ENCODE measurements at regions not wholly inside any gene's neighbourhood (a gene's known extent, or its start where the extent isn't known, plus 50 kb on each side); places are given as distances from the start of the nearest gene placed in this dataset.

DNA sequence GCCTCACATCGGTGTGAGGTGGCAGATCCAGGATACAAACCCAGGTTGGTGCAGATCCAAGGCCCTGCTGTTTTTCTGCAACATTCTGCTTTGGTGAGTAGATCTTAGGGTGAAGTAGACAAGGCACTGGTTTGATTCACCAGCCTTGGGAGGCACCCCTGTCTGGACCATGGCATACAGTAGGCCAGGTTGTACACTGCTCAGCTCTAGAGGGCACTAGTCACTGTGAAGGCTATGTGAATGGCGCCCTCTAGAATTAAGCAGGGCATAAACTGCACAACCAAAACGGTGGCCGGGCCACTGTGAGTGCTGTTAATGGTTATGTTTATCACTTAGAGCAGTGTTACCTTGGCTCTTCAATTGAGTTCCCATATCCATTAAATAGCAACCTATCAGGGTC is 280.6 kb upstream of the PWP1 start:
- TF ChIP-seq, protein P1, sequence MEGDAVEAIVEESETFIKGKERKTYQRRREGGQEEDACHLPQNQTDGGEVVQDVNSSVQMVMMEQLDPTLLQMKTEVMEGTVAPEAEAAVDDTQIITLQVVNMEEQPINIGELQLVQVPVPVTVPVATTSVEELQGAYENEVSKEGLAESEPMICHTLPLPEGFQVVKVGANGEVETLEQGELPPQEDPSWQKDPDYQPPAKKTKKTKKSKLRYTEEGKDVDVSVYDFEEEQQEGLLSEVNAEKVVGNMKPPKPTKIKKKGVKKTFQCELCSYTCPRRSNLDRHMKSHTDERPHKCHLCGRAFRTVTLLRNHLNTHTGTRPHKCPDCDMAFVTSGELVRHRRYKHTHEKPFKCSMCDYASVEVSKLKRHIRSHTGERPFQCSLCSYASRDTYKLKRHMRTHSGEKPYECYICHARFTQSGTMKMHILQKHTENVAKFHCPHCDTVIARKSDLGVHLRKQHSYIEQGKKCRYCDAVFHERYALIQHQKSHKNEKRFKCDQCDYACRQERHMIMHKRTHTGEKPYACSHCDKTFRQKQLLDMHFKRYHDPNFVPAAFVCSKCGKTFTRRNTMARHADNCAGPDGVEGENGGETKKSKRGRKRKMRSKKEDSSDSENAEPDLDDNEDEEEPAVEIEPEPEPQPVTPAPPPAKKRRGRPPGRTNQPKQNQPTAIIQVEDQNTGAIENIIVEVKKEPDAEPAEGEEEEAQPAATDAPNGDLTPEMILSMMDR (conservative IDR thresholded peaks at IDR 0.05; ENCODE audit: low read depth, low read length): peak; percentile 98
- no peak for TF ChIP-seq EZH2phosphoT487 (IDR thresholded peaks at IDR 0.05; ENCODE audit: borderline replicate concordance, low read length)
- TF ChIP-seq EZH2 (IDR thresholded peaks at IDR 0.05; ENCODE audit: low read length, unreplicated experiment): no peak

Measured in PC-3 (cell line).